Epithelial cell of esophagus (primary cell): ENCODE measurements at regions not wholly inside any gene's neighbourhood (a gene's known extent, or its start where the extent isn't known, plus 50 kb on each side); places are given as distances from the start of the nearest gene placed in this dataset.

ENCODE experiments used
- DNase-seq: peaks from one replicate; pipeline ENCODE4 v3.0.0; 2010; ENCODE audit warnings: low read depth
- H3K4me3 ChIP-seq: 2 replicates; pipeline ENCODE4 v1.5.1; 2011; ENCODE audit warnings: mild to moderate bottlenecking, low read length, control low read depth
- TF ChIP-seq, protein P1 (sequence below): IDR thresholded peaks from 2 replicates; pipeline ENCODE4 v1.5.1; 2011; ENCODE audit warnings: low read depth, mild to moderate bottlenecking, low read length, control low read depth, inconsistent platforms; ENCODE audit not compliant: insufficient read depth; ENCODE audit errors: missing control alignments

DNA sequence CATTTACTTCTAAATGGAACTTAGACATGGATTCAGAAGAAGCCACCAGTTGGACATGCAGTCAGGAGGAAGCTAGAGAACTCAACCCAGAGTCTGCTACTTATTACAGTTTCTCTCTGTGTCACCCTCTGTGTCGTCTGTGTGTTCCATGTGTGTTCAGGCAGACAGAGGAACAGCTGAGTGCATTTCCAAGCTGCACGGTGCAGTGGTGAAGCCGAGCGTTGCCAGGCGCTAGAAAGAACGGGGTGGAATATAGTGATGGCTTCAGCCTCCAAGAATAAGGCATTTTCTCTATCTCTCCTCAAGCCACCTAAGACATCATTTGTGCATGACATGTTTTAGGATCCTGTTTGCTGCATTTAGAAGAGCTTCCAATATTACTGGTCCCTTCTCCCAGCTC lies 101.1 kb upstream of the CCL2 start:
- TF ChIP-seq, protein P1, sequence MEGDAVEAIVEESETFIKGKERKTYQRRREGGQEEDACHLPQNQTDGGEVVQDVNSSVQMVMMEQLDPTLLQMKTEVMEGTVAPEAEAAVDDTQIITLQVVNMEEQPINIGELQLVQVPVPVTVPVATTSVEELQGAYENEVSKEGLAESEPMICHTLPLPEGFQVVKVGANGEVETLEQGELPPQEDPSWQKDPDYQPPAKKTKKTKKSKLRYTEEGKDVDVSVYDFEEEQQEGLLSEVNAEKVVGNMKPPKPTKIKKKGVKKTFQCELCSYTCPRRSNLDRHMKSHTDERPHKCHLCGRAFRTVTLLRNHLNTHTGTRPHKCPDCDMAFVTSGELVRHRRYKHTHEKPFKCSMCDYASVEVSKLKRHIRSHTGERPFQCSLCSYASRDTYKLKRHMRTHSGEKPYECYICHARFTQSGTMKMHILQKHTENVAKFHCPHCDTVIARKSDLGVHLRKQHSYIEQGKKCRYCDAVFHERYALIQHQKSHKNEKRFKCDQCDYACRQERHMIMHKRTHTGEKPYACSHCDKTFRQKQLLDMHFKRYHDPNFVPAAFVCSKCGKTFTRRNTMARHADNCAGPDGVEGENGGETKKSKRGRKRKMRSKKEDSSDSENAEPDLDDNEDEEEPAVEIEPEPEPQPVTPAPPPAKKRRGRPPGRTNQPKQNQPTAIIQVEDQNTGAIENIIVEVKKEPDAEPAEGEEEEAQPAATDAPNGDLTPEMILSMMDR, result no peak
- DNase-seq, result no peak

DNA sequence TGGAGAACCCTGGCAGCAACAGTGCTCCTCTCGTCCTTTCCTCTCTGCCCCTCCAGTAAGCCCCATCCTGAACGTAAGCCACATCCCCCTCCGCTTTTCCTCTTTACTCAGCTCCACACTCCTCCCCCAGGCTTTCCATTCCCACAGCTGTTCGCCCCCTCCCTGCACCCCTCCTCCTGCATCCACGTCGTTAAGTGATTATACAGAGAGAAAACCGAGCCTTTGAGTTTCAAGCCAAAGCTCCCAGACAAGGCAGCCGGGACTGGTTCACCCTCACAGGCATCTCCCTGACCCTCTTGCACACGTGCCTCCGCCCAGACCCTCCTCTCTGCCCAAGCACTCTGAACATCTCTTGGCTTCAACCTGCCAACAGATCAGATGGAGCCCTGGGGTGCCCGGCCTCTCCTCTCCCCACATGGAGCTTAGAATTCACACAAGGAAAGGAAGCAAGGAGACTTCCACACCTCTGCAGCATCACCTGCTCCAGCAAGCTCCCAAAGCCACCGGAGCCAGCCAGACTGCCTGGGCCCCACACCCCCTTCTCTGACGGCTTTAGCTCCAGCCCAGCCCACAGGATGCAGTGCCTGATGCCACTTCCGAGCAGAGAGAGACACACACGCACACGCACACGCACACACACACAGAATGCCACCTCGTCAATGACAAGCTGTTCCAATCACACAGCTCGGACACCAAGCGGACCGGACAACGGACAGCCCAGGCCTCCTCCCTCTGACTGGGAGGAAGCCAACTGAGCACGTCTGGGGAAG lies 99.9 kb upstream of the CCL2 start:
- no peak for DNase-seq
- H3K4me3 ChIP-seq, result no peak overlapping the region
- TF ChIP-seq, protein P1, result no peak

More for the DNA sequence above, 101.1 kb upstream of the CCL2 start:
- no peak overlapping the region for H3K4me3 ChIP-seq

DNA sequence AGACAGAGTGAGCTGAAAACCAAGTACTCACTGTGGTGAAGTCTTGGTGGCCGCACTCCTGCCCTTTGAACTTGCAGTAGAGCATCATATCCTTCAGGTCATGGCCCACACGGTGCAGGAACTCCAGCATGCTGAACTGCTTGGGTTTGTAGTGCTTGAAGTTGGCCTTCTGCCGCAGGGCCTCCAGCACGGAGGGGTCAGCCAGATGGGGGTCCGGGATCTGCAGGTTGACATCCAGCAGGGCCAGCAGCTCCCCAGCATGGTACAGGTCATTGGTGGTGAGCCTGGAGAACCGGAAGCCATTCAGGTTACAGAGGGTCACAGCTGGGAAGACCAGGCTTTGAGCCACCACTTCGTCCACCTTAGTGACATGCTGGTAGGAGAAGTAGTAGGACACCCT lies 99.1 kb upstream of the CCL2 start:
- DNase-seq, result no peak
- TF ChIP-seq, protein P1, result no peak
- no peak overlapping the region for H3K4me3 ChIP-seq

DNA sequence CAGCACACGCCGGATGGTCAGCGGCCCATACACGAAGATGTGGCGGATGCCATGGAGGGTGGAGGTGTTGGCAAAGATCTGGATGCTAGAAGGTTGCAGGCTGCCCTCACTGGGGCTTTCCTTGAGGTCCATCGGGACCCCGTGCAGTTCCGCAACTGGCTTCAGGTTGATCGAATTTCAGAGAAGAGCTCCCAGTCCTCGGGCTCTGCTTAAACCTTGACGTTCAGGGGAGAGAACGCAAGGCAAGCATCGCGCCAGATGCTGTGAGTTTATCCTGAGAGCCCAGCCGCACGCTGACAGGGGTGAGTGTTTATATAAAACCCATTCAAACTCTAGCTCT lies 98.7 kb upstream of the CCL2 start:
- TF ChIP-seq, protein P1, result no peak
- no peak for DNase-seq
- H3K4me3 ChIP-seq, result no peak overlapping the region

DNA sequence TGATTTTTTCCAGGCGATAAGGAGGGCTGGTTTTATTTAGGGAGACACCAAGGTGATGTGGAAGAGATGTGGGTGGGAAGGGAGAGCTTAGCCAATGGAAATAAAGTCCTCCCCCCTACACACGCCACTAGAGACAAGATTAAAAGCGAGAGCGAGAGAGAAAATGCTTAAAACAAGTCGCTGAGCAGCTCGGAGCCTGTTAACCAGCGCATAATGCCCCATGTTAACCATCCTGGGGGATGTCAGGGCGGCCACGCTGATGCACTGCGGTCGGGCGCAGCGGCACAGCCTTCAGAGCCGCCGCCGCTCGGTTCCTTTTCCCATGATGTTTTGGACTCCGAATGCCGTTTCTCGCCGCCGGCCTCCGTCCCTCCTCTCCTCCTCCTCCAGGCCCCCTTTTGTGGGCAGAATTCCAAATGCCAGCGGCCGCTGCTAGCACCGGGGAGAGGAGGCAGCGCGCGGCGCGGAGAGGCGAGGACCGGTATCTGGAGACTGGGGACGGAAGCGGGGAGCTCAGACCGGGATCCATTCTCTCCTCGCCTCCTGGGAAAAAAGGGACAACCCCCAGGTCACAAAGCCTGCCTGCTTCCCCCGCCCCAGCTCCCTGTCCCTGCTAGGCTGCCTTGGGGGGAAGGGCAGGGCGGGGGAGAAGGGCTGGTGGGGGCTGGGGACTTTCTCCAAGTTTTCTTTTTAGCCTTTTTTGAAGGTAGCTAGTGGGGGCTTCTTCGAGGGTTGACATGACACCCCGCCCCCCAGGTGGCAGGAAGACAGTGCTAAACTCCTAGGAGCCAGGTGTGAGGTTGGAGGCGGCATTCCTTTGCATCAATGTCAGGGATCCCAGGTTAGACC lies 98.1 kb upstream of the CCL2 start:
- no peak overlapping the region for H3K4me3 ChIP-seq
- TF ChIP-seq, protein P1, result no peak
- no peak for DNase-seq

DNA sequence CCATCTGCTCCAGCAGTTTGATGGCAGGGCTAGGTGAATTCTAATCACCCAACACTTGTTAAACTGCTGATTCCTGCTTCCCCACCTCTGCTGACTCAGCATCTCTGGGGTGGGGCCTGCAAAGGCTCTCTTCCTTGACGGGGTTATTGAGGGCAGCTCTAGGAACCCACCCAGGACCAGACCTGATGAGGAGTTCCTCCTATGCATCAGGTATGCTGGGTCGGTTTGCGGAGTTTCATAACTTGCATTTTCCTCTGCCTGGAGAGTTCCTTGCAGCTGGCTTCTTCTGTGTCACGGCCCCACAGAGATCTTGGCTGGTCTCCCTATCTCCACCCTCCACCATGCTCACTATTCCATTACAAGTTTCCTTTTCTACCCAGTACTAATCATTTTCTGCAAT lies 93.4 kb upstream of the CCL2 start:
- no peak overlapping the region for H3K4me3 ChIP-seq
- TF ChIP-seq, protein P1, result no peak
- DNase-seq, result no peak
